ENCODE measurements at regions not wholly inside any gene's neighbourhood (a gene's known extent, or its start where the extent isn't known, plus 50 kb on each side); places are given as distances from the start of the nearest gene placed in this dataset.
A peak's percentile ranks its signal among the peaks of the same experiment; 100 is the strongest.

- peaks cover 16% of the 10 kb centered on the region for H3K4me1 ChIP-seq (ENCODE audit: insufficient read depth, low read length, severe bottlenecking)
- H3K9ac ChIP-seq (ENCODE audit: low read length): no peak overlapping the region
- H2AFZ ChIP-seq (ENCODE audit: low read length): no peak overlapping the region
- no peaks in the 10 kb centered on the region for H3K79me2 ChIP-seq (ENCODE audit: insufficient read depth, low read length)
- no peaks in the 10 kb centered on the region for H4K20me1 ChIP-seq (ENCODE audit: insufficient read depth, low read length)
- H3K27me3 ChIP-seq (ENCODE audit: insufficient read depth, low read length): no peaks in the 10 kb centered on the region
- no peaks in the 10 kb centered on the region for H3K9me2 ChIP-seq (ENCODE audit: low read depth, low read length)
- TF ChIP-seq CTCF (IDR thresholded peaks at IDR 0.05; ENCODE audit: low read length) (no peak), EZH2 (IDR thresholded peaks at IDR 0.05; ENCODE audit: borderline replicate concordance, low read length) (no peak)
- no peak overlapping the region for H3K4me3 ChIP-seq (ENCODE audit: low read depth, low read length, poor library complexity, severe bottlenecking)
- H3K36me3 ChIP-seq (ENCODE audit: insufficient read depth, low read length): no peaks in the 10 kb centered on the region
- no peak overlapping the region for H3K4me2 ChIP-seq (ENCODE audit: low read length)
- no peaks in the 10 kb centered on the region for H3K9me3 ChIP-seq (ENCODE audit: low read length)
- no peaks in the 10 kb centered on the region for H3F3A ChIP-seq (ENCODE audit: insufficient read depth, low read length)
- H3K27ac ChIP-seq (ENCODE audit: low read depth, low read length, poor library complexity, severe bottlenecking): no peak overlapping the region
These were observed 150.3 kb upstream of the IRF2BP2 start for GRCh38 chr1:234760303-234760723.

DNA sequence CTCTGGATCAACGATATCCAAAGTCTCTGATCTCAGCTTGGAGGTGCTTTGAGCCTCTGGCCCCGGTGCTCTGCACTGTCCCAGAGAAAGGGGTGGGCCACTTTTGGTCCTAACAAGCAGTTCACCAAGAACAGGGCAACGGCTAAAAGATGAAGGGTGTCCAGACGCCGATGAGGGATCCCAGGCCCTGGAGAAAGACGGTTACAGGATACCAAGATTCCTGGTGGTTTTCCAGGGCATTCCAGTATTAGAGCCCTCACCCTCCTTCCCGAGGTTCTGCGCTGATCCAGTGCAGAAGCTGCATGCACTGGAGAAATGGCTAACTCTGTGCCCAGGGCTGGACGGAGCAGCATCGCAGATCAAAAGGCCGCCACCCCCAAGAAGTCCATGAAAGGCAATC lies 149.9 kb upstream of the IRF2BP2 start:
- Histone ChIP-seq H3K27ac (ENCODE audit: low read depth, low read length, poor library complexity, severe bottlenecking) (no peak overlapping the region), H3K79me2 (ENCODE audit: insufficient read depth, low read length) (no peaks in the 10 kb centered on the region), H3F3A (ENCODE audit: insufficient read depth, low read length) (no peaks in the 10 kb centered on the region), H3K4me3 (ENCODE audit: low read depth, low read length, poor library complexity, severe bottlenecking) (no peak overlapping the region), H3K36me3 (ENCODE audit: insufficient read depth, low read length) (no peaks in the 10 kb centered on the region), H3K9me3 (ENCODE audit: low read length) (no peaks in the 10 kb centered on the region), H4K20me1 (ENCODE audit: insufficient read depth, low read length) (no peaks in the 10 kb centered on the region), H3K27me3 (ENCODE audit: insufficient read depth, low read length) (no peaks in the 10 kb centered on the region; the same call in 1 of the 2 replicates), H2AFZ (ENCODE audit: low read length) (no peak overlapping the region), H3K9ac (ENCODE audit: low read length) (no peak overlapping the region), H3K4me2 (ENCODE audit: low read length) (no peak overlapping the region), H3K9me2 (ENCODE audit: low read depth, low read length) (no peaks in the 10 kb centered on the region), H3K4me1 (ENCODE audit: insufficient read depth, low read length, severe bottlenecking) (peaks cover 18% of the 10 kb centered on the region)
- TF ChIP-seq CTCF (IDR thresholded peaks at IDR 0.05; ENCODE audit: low read length): no peak
- no peak for TF ChIP-seq EZH2 (IDR thresholded peaks at IDR 0.05; ENCODE audit: borderline replicate concordance, low read length)

- Histone ChIP-seq H3K4me3 (ENCODE audit: low read depth, low read length, poor library complexity, severe bottlenecking) (no peak overlapping the region), H3K4me2 (ENCODE audit: low read length) (peak overlapping the region; percentile 20; the same call in 1 of the 2 replicates), H3K9ac (ENCODE audit: low read length) (no peak overlapping the region), H3K9me2 (ENCODE audit: low read depth, low read length) (no peaks in the 10 kb centered on the region), H3K36me3 (ENCODE audit: insufficient read depth, low read length) (no peaks in the 10 kb centered on the region), H3K79me2 (ENCODE audit: insufficient read depth, low read length) (no peaks in the 10 kb centered on the region), H3F3A (ENCODE audit: insufficient read depth, low read length) (no peaks in the 10 kb centered on the region), H2AFZ (ENCODE audit: low read length) (no peak overlapping the region), H3K9me3 (ENCODE audit: low read length) (no peaks in the 10 kb centered on the region), H3K4me1 (ENCODE audit: insufficient read depth, low read length, severe bottlenecking) (peaks cover 18% of the 10 kb centered on the region), H3K27ac (ENCODE audit: low read depth, low read length, poor library complexity, severe bottlenecking) (no peak overlapping the region), H3K27me3 (ENCODE audit: insufficient read depth, low read length) (no peaks in the 10 kb centered on the region; the same call in 1 of the 2 replicates), H4K20me1 (ENCODE audit: insufficient read depth, low read length) (no peaks in the 10 kb centered on the region)
- TF ChIP-seq EZH2 (IDR thresholded peaks at IDR 0.05; ENCODE audit: borderline replicate concordance, low read length): no peak
- no peak for TF ChIP-seq CTCF (IDR thresholded peaks at IDR 0.05; ENCODE audit: low read length)
These were observed 148.9 kb upstream of the IRF2BP2 start for GRCh38 chr1:234758851-234759250.
